H9 (cell line): ENCODE measurements at regions not wholly inside any gene's neighbourhood (a gene's known extent, or its start where the extent isn't known, plus 50 kb on each side); places are given as distances from the start of the nearest gene placed in this dataset.

Experiments
- DNase-seq: peaks from one replicate; pipeline ENCODE4 v3.0.0-alpha.2; 2017
- H2AFZ ChIP-seq: one replicate; pipeline ENCODE4 v1.6.1; 2013; ENCODE audit warnings: mild to moderate bottlenecking, low read length, control low read depth, moderate library complexity
- H2AK5ac ChIP-seq: 2 replicates; pipeline ENCODE4 v1.6.1; 2013; ENCODE audit warnings: low read length, control low read depth, mixed read lengths; ENCODE audit not compliant: insufficient read length
- H2BK120ac ChIP-seq: one replicate; pipeline ENCODE4 v1.6.1; 2013; ENCODE audit warnings: low read depth, mild to moderate bottlenecking, low read length, control low read depth, inconsistent platforms; ENCODE audit not compliant: poor library complexity, severe bottlenecking
- H2BK12ac ChIP-seq: 2 replicates; pipeline ENCODE4 v1.6.1; 2013; ENCODE audit warnings: low read length, control low read depth, mixed read lengths, low read depth; ENCODE audit not compliant: insufficient read length
- H2BK15ac ChIP-seq: 2 replicates; pipeline ENCODE4 v1.6.1; 2013; ENCODE audit warnings: low read depth, low read length, control low read depth
- H2BK20ac ChIP-seq: one replicate; pipeline ENCODE4 v1.6.1; 2013; ENCODE audit warnings: low read depth, mild to moderate bottlenecking, low read length, control low read depth, inconsistent platforms; ENCODE audit not compliant: poor library complexity, severe bottlenecking
- H2BK5ac ChIP-seq: 2 replicates; pipeline ENCODE4 v1.6.1; 2013; ENCODE audit warnings: low read length, control low read depth, mixed read lengths; ENCODE audit not compliant: insufficient read length
- H3K14ac ChIP-seq: 2 replicates; pipeline ENCODE4 v1.6.1; 2013; ENCODE audit warnings: low read length, control low read depth; ENCODE audit not compliant: insufficient read depth
- H3K18ac ChIP-seq: 2 replicates; pipeline ENCODE4 v1.6.1; 2013; ENCODE audit warnings: low read depth, mild to moderate bottlenecking, mixed read lengths, low read length, control low read depth; ENCODE audit not compliant: insufficient read length
- H3K23ac ChIP-seq: 2 replicates; pipeline ENCODE4 v1.6.1; 2013; ENCODE audit warnings: low read length, control low read depth, mixed read lengths, low read depth; ENCODE audit not compliant: insufficient read length
- H3K23me2 ChIP-seq: 2 replicates; pipeline ENCODE4 v1.6.1; 2013; ENCODE audit warnings: low read depth, mild to moderate bottlenecking, mixed read lengths, low read length, control low read depth; ENCODE audit not compliant: insufficient read length, poor library complexity, severe bottlenecking
- H3K27ac ChIP-seq: 2 replicates; pipeline ENCODE4 v1.5.1; 2013; ENCODE audit warnings: low read length, control low read depth, mixed read lengths, low read depth; ENCODE audit not compliant: insufficient read length
- H3K27me3 ChIP-seq: 2 replicates; pipeline ENCODE4 v1.6.1; 2013; ENCODE audit warnings: low read length, control low read depth, inconsistent platforms; ENCODE audit not compliant: insufficient read depth
- H3K4ac ChIP-seq: 2 replicates; pipeline ENCODE4 v1.6.1; 2013; ENCODE audit warnings: low read depth, mild to moderate bottlenecking, control low read depth, inconsistent platforms, low read length, moderate library complexity
- H3K4me1 ChIP-seq: 2 replicates; pipeline ENCODE4 v1.6.1; 2013; ENCODE audit warnings: low read length, control low read depth, inconsistent platforms; ENCODE audit not compliant: insufficient read depth
- H3K4me2 ChIP-seq: 2 replicates; pipeline ENCODE4 v1.6.1; 2013; ENCODE audit warnings: low read length, control low read depth, mixed read lengths; ENCODE audit not compliant: insufficient read length, insufficient read depth
- H3K56ac ChIP-seq: 2 replicates; pipeline ENCODE4 v1.6.1; 2013; ENCODE audit warnings: low read depth, mild to moderate bottlenecking, mixed read lengths, low read length, control low read depth; ENCODE audit not compliant: insufficient read length
- H3K79me1 ChIP-seq: 2 replicates; pipeline ENCODE4 v1.6.1; 2013; ENCODE audit warnings: low read depth, mild to moderate bottlenecking, moderate library complexity, low read length, control low read depth, inconsistent platforms; ENCODE audit not compliant: insufficient read depth, poor library complexity, severe bottlenecking
- H3K79me2 ChIP-seq: 2 replicates; pipeline ENCODE4 v1.6.1; 2013; ENCODE audit warnings: low read length, control low read depth, inconsistent platforms; ENCODE audit not compliant: insufficient read depth
- H3K9ac ChIP-seq: 2 replicates; pipeline ENCODE4 v1.6.1; 2013; ENCODE audit warnings: low read length, control low read depth, mixed read lengths; ENCODE audit not compliant: insufficient read length; ENCODE audit errors: extremely low read depth
- H3K9me3 ChIP-seq: one replicate; pipeline ENCODE4 v1.6.1; 2013; ENCODE audit warnings: low read depth, low read length, inconsistent platforms; ENCODE audit not compliant: control insufficient read depth
- H3T11ph ChIP-seq: one replicate; pipeline ENCODE4 v1.6.1; 2013; ENCODE audit warnings: mild to moderate bottlenecking, low read length, control low read depth, inconsistent platforms
- H4K20me1 ChIP-seq: one replicate; pipeline ENCODE4 v1.6.1; 2013; ENCODE audit not compliant: control insufficient read depth, insufficient read length, insufficient read depth
- H4K5ac ChIP-seq: 2 replicates; pipeline ENCODE4 v1.6.1; 2013; ENCODE audit warnings: low read depth, mild to moderate bottlenecking, mixed read lengths, low read length, control low read depth; ENCODE audit not compliant: insufficient read length
- H4K8ac ChIP-seq: replicated peaks from 2 replicates; pipeline ENCODE4 v1.6.1; 2013; ENCODE audit warnings: low read length, control low read depth, mixed read lengths, low read depth; ENCODE audit not compliant: insufficient read length
- H4K91ac ChIP-seq: 2 replicates; pipeline ENCODE4 v1.6.1; 2013; ENCODE audit warnings: low read depth, mild to moderate bottlenecking, moderate library complexity, mixed read lengths, low read length, control low read depth; ENCODE audit not compliant: insufficient read length
- H3K27ac Mint-ChIP-seq, 3 experiments: 2 replicates in 2 of 3; 3 replicates in 1 of 3; pipeline ENCODE4 v1.8.0; 2020 to 2021; ENCODE audit warnings: mixed read lengths in 3 of 3, mild to moderate bottlenecking in 1 of 3, moderate library complexity in 1 of 3
- H3K27me3 Mint-ChIP-seq: 2 replicates; pipeline ENCODE4 v1.8.0; 2021; ENCODE audit warnings: low read depth, mild to moderate bottlenecking, moderate library complexity, mixed read lengths
- H3K36me3 Mint-ChIP-seq, 3 experiments: 2 replicates in 2 of 3; 3 replicates in 1 of 3; pipeline ENCODE4 v1.8.0; 2020 to 2021; ENCODE audit warnings: low read depth in 3 of 3, mixed read lengths in 3 of 3; ENCODE audit not compliant: insufficient read depth in 1 of 3
- H3K4me1 Mint-ChIP-seq, 2 experiments: 2 replicates each; pipeline ENCODE4 v1.8.0; 2020; ENCODE audit warnings: mixed read lengths in 2 of 2
- H3K4me3 Mint-ChIP-seq, 2 experiments: 2 replicates in 1 of 2; 3 replicates in 1 of 2; pipeline ENCODE4 v1.8.0; 2020 to 2021; ENCODE audit warnings: mild to moderate bottlenecking in 2 of 2, mixed read lengths in 2 of 2, moderate library complexity in 1 of 2
- H3K9me3 Mint-ChIP-seq, 2 experiments: 2 replicates in 1 of 2; 3 replicates in 1 of 2; pipeline ENCODE4 v1.8.0; 2020; ENCODE audit warnings: mild to moderate bottlenecking in 2 of 2, mixed read lengths in 2 of 2, moderate library complexity in 1 of 2
- CTCF ChIP-seq: fragments of 200-600 bp; sonication (generic); conservative IDR thresholded peaks from 3 replicates; pipeline ENCODE4 v1.8.0; 2021; ENCODE audit warnings: antibody characterized with exemption, mild to moderate bottlenecking
- WGBS: extraction: QIAGEN DNeasy Blood & Tissue Kit; methylation state at CpG from one replicate; pipeline ENCODE4 v1.1.7; 2013; ENCODE audit warnings: missing lambda C conversion rate, low lambda C conversion rate, mixed read lengths; ENCODE audit not compliant: insufficient read length; ENCODE audit errors: extremely low coverage; 5-methylcytosine and 5-hydroxymethylcytosine counted together

GRCh38 chr21:38654580-38654979, 151.1 kb upstream of the ETS2 start:
- TF ChIP-seq CTCF: no peak
- no peaks in the 10 kb centered on the region for H3K4me1 Mint-ChIP-seq
- H2BK15ac ChIP-seq: no peak overlapping the region
- WGBS: no CpG with 5 or more reads among the region's 1 CpG
- no peak overlapping the region for H3K14ac ChIP-seq
- peaks cover 50% of the 10 kb centered on the region for H3K27me3 Mint-ChIP-seq
- no peak overlapping the region for H4K5ac ChIP-seq
- H3T11ph ChIP-seq: no peak overlapping the region
- H3K56ac ChIP-seq: no peak overlapping the region
- no peak overlapping the region for H3K9ac ChIP-seq
- no peak overlapping the region for H2AFZ ChIP-seq
- no peak overlapping the region for H4K91ac ChIP-seq
- H2AK5ac ChIP-seq: no peak overlapping the region
- no peaks in the 10 kb centered on the region for H3K36me3 Mint-ChIP-seq
- no peak overlapping the region for H4K8ac ChIP-seq
- H3K27ac Mint-ChIP-seq: no peak overlapping the region
- no peaks in the 10 kb centered on the region for H4K20me1 ChIP-seq
- no peaks in the 10 kb centered on the region for H3K9me3 ChIP-seq
- no peaks in the 10 kb centered on the region for H3K79me2 ChIP-seq
- H3K79me1 ChIP-seq: no peaks in the 10 kb centered on the region
- no peak overlapping the region for H3K23ac ChIP-seq
- H3K4me2 ChIP-seq: no peak overlapping the region
- no peaks in the 10 kb centered on the region for H3K23me2 ChIP-seq
- no peaks in the 10 kb centered on the region for H3K9me3 Mint-ChIP-seq
- no peaks in the 10 kb centered on the region for H3K4me1 ChIP-seq
- H3K4me3 Mint-ChIP-seq: no peak overlapping the region
- no peak overlapping the region for H2BK20ac ChIP-seq
- no peak overlapping the region for H3K18ac ChIP-seq
- no peak for DNase-seq
- no peak overlapping the region for H3K4ac ChIP-seq
- H2BK5ac ChIP-seq: no peak overlapping the region
- H2BK12ac ChIP-seq: no peak overlapping the region
- H3K27ac ChIP-seq: no peak overlapping the region
- H3K27me3 ChIP-seq: peaks cover under 1% of the 10 kb centered on the region; the same call in 1 of the 2 replicates
- H2BK120ac ChIP-seq: no peak overlapping the region
